ENCODE measurements at regions not wholly inside any gene's neighbourhood (a gene's known extent, or its start where the extent isn't known, plus 50 kb on each side); places are given as distances from the start of the nearest gene placed in this dataset.

- H3K9ac ChIP-seq (ENCODE audit: low read length in 3 of 3) = no peak overlapping the region
- no peaks in the 10 kb centered on the region for H3K4me1 ChIP-seq (ENCODE audit: control insufficient read depth in 2 of 3, insufficient read depth in 2 of 3, low read depth in 1 of 3, low read length in 3 of 3)
- DNase-seq (peak in 3 of 5 donors; percentile 13 to 67 (median 63)), FAIRE-seq (no peak)
- no peaks in the 10 kb centered on the region for H3K36me3 ChIP-seq (ENCODE audit: control insufficient read depth in 2 of 3, insufficient read depth in 3 of 3, low read length in 3 of 3)
- H3K27ac ChIP-seq (ENCODE audit: low read depth in 2 of 2, low read length in 2 of 2) = no peak overlapping the region
- H3K27me3 ChIP-seq (ENCODE audit: control insufficient read depth, insufficient read depth, low read length) = no peaks in the 10 kb centered on the region
- no peak for TF ChIP-seq CTCF (IDR thresholded peaks at IDR 0.05; ENCODE audit: borderline replicate concordance, extremely low read depth, insufficient read depth)
- intact Hi-C loops (cut with DNase I) = no loop called here
- H3K9me3 ChIP-seq (ENCODE audit: control insufficient read depth in 2 of 3, insufficient read depth in 1 of 3, low read length in 3 of 3) = no peaks in the 10 kb centered on the region
- H3K4me3 ChIP-seq (ENCODE audit: low read length in 3 of 3) = no peak overlapping the region
These were observed 315.5 kb upstream of the CELF2 start for GRCh38 chr10:10702211-10702610.

GRCh38 chr10:10703382-10703781 is 314.3 kb upstream of the CELF2 start:
- intact Hi-C loops (cut with DNase I) = no loop called here
- Histone ChIP-seq H3K36me3 (ENCODE audit: control insufficient read depth in 2 of 3, insufficient read depth in 3 of 3, low read length in 3 of 3) (no peaks in the 10 kb centered on the region), H3K4me1 (ENCODE audit: control insufficient read depth in 2 of 3, insufficient read depth in 2 of 3, low read depth in 1 of 3, low read length in 3 of 3) (no peaks in the 10 kb centered on the region), H3K9ac (ENCODE audit: low read length in 3 of 3) (no peak overlapping the region), H3K9me3 (ENCODE audit: control insufficient read depth in 2 of 3, insufficient read depth in 1 of 3, low read length in 3 of 3) (no peaks in the 10 kb centered on the region), H3K4me3 (ENCODE audit: low read length in 3 of 3) (no peak overlapping the region), H3K27me3 (ENCODE audit: control insufficient read depth, insufficient read depth, low read length) (no peaks in the 10 kb centered on the region), H3K27ac (ENCODE audit: low read depth in 2 of 2, low read length in 2 of 2) (no peak overlapping the region)
- FAIRE-seq = no peak
- TF ChIP-seq CTCF (IDR thresholded peaks at IDR 0.05; ENCODE audit: borderline replicate concordance, extremely low read depth, insufficient read depth) = no peak
- no peak for DNase-seq

GRCh38 chr10:10712155-10712704 is 305.4 kb upstream of the CELF2 start:
- DNase-seq (peak in 2 of 5 donors; percentile 22 to 52), FAIRE-seq (no peak)
- H3K4me1 ChIP-seq (ENCODE audit: control insufficient read depth in 2 of 3, insufficient read depth in 2 of 3, low read depth in 1 of 3, low read length in 3 of 3) = no peaks in the 10 kb centered on the region
- H3K4me3 ChIP-seq (ENCODE audit: low read length in 3 of 3) = no peak overlapping the region
- H3K9me3 ChIP-seq (ENCODE audit: control insufficient read depth in 2 of 3, insufficient read depth in 1 of 3, low read length in 3 of 3) = no peaks in the 10 kb centered on the region
- H3K27me3 ChIP-seq (ENCODE audit: control insufficient read depth, insufficient read depth, low read length) = no peaks in the 10 kb centered on the region
- H3K36me3 ChIP-seq (ENCODE audit: control insufficient read depth in 2 of 3, insufficient read depth in 3 of 3, low read length in 3 of 3) = no peaks in the 10 kb centered on the region
- intact Hi-C loops (cut with DNase I) = no loop called here
- no peak overlapping the region for H3K27ac ChIP-seq (ENCODE audit: low read depth in 2 of 2, low read length in 2 of 2)
- TF ChIP-seq CTCF (IDR thresholded peaks at IDR 0.05; ENCODE audit: borderline replicate concordance, extremely low read depth, insufficient read depth) = no peak
- no peak overlapping the region for H3K9ac ChIP-seq (ENCODE audit: low read length in 3 of 3)

- FAIRE-seq (no peak), DNase-seq (no peak)
- TF ChIP-seq CTCF (IDR thresholded peaks at IDR 0.05; ENCODE audit: borderline replicate concordance, extremely low read depth, insufficient read depth) = no peak
- Histone ChIP-seq H3K27me3 (ENCODE audit: control insufficient read depth, insufficient read depth, low read length) (no peaks in the 10 kb centered on the region), H3K4me1 (ENCODE audit: control insufficient read depth in 2 of 3, insufficient read depth in 2 of 3, low read depth in 1 of 3, low read length in 3 of 3) (no peaks in the 10 kb centered on the region), H3K36me3 (ENCODE audit: control insufficient read depth in 2 of 3, insufficient read depth in 3 of 3, low read length in 3 of 3) (no peaks in the 10 kb centered on the region), H3K9me3 (ENCODE audit: control insufficient read depth in 2 of 3, insufficient read depth in 1 of 3, low read length in 3 of 3) (no peaks in the 10 kb centered on the region), H3K4me3 (ENCODE audit: low read length in 3 of 3) (no peak overlapping the region), H3K9ac (ENCODE audit: low read length in 3 of 3) (no peak overlapping the region), H3K27ac (ENCODE audit: low read depth in 2 of 2, low read length in 2 of 2) (no peak overlapping the region)
- intact Hi-C loops (cut with DNase I) = no loop called here
These were observed 303.3 kb upstream of the CELF2 start for GRCh38 chr10:10714327-10714726.

All from kidney (tissue), 13 donors.